ENCODE measurements at regions not wholly inside any gene's neighbourhood (a gene's known extent, or its start where the extent isn't known, plus 50 kb on each side); places are given as distances from the start of the nearest gene placed in this dataset.
A peak's percentile ranks its signal among the peaks of the same experiment; 100 is the strongest.

DNA sequence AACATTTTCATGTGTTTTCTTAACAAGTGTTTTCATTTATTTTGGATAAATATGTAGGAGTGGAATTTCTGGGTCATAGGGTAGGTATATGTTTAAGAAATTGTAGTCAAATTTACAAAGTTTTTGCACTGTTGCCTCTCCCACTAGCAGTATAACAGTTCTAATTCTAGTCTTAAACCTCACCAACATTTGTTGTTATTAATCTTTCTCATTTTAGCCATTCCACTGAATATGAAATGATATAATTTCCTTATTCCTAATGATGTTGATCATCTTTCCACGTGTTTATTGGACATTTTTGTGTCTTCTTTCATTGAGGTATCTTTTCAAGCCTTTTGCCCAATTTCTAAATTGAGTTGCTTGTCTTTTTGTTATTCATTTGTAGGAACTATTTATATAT is 62.0 kb downstream of the C11orf91 start:
- POLR2A ChIA-PET (ENCODE audit: low non-redundant PET), result no interaction called here
- H3K27ac ChIP-seq, result no peak overlapping the region
- CTCF ChIA-PET, result no interaction called here
- TF ChIP-seq, protein P1, sequence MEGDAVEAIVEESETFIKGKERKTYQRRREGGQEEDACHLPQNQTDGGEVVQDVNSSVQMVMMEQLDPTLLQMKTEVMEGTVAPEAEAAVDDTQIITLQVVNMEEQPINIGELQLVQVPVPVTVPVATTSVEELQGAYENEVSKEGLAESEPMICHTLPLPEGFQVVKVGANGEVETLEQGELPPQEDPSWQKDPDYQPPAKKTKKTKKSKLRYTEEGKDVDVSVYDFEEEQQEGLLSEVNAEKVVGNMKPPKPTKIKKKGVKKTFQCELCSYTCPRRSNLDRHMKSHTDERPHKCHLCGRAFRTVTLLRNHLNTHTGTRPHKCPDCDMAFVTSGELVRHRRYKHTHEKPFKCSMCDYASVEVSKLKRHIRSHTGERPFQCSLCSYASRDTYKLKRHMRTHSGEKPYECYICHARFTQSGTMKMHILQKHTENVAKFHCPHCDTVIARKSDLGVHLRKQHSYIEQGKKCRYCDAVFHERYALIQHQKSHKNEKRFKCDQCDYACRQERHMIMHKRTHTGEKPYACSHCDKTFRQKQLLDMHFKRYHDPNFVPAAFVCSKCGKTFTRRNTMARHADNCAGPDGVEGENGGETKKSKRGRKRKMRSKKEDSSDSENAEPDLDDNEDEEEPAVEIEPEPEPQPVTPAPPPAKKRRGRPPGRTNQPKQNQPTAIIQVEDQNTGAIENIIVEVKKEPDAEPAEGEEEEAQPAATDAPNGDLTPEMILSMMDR (conservative IDR thresholded peaks at IDR 0.05; ENCODE audit: low read depth), result no peak
- DNase-seq (ENCODE audit: low spot score), result no peak

DNA sequence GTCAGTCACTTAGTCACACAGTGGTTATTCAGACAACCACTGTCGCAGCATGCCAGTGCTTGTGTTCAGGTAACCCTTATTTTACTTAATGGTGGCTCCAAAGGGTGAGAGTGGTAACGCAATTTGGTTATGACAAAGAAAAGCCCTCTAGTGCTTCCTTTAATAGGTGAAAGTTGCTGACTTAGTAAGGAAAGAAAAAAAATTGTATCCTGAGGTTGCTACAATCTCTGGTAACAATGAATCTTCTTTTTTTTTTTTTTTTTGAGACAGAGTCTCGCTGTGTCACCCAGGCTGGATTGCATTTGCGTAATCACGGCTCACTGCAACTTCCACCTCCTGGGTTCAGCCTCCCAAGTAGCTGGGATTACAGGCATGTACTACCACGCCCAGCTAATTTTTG is 64.5 kb downstream of the C11orf91 start:
- ChIA-PET CTCF (interaction anchor here (0.7 kb wide), 1 partner anchor 107 kb away, joined by 7 read pairs; no protein-coding TSS in a partner anchor), POLR2A (ENCODE audit: low non-redundant PET) (no interaction called here)
- TF ChIP-seq, protein P1 (conservative IDR thresholded peaks at IDR 0.05; ENCODE audit: low read depth), result no peak
- DNase-seq (ENCODE audit: low spot score), result no peak
- peak overlapping the region; percentile 72 for H3K27ac ChIP-seq

DNA sequence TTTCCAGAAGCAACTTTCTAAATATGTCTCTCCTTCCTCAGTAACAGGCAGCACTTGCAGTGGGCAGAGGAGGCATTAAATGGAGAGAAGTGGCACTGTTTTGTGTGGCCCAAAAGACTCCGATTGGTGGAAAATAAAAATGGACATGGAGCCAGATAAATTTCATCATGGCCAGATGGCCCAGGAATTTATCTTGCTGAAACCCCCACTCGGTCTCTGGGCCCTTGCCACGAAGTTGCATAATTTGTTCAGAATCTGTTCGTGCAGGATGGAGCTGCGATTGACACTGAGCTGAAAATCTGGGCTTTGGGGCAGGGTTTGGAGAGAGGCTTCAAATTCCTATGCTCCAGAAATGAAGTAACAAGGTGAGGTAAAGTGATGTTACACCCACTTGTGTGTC is 65.5 kb downstream of the C11orf91 start:
- TF ChIP-seq, protein P1 (conservative IDR thresholded peaks at IDR 0.05; ENCODE audit: low read depth), result no peak
- H3K27ac ChIP-seq, result peak overlapping the region; percentile 93
- no peak for DNase-seq (ENCODE audit: low spot score)
- ChIA-PET POLR2A (ENCODE audit: low non-redundant PET) (no interaction called here), CTCF (interaction anchor here (1.0 kb wide), 1 partner anchor 156 kb away, joined by 3 read pairs; no protein-coding TSS in a partner anchor)

DNA sequence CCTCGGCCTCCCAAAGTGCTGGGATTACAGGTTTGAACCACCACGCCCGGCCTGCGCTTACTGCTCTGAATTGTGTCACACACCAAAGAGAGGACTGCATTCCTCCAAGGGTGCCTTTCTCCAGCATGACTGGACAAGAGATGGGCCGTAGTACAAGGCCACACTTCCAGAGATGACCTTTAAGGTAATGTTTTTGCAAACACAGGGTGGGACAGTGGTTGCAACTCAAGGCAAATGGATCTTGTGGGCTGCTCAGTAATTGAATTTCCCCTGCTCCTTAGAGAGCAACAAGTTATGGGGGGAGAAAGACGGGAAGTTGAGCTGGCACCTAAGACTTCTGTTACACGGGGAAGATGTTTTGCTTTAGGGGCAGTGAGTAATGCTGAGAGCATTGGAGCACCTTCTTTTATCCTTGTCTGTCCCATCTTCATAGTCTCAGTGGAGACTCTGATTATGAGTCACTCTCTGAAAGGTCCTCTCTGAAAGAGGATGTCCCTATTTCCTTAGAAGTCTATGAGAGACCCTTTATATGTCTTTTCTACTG is 66.3 kb downstream of the C11orf91 start:
- peak; percentile 59 for DNase-seq (ENCODE audit: low spot score)
- ChIA-PET POLR2A (ENCODE audit: low non-redundant PET) (no interaction called here), CTCF (no interaction called here)
- peak overlapping the region; percentile 93 for H3K27ac ChIP-seq
- TF ChIP-seq, protein P1 (conservative IDR thresholded peaks at IDR 0.05; ENCODE audit: low read depth), result no peak

DNA sequence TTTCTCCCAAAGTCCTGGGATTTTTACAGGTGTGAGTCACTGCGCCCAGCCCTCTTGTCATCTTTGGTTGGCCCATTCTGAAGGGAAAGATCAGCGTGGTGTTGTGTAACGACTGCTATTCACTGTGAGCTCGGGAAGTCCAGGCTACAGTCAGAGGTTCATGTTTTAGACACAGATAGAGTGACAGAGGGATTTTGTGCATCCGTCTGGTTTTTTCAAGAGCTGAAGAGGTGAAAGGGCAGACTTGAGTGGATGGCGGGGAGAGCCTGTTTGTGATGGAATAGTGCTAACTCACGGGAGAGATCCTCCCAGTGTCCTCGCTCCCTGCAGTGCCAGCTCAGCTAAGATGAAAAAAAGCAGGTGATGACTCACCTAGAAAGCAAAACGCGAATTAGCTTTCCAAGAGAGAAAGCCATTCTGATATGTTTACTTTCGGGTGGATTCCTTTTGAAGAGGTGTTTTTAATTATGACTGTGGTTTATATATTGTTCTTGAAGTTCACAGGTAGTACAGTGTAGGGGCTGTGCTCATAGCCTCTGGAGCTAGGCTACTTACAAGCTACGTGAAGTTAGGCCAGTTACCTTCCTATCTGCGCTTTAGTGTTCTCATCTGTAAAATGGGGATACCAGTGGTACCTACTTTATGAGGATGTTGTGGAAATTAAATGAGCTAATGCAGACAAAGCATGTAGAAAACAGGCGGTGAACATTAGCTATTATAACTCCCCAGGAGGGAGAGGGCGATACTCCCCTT is 67.2 kb downstream of the C11orf91 start:
- H3K27ac ChIP-seq, result peak overlapping the region; percentile 93
- CTCF ChIA-PET, result interaction anchor here (0.7 kb wide), 1 partner anchor 407 kb away, joined by 4 read pairs; no protein-coding TSS in a partner anchor

DNA sequence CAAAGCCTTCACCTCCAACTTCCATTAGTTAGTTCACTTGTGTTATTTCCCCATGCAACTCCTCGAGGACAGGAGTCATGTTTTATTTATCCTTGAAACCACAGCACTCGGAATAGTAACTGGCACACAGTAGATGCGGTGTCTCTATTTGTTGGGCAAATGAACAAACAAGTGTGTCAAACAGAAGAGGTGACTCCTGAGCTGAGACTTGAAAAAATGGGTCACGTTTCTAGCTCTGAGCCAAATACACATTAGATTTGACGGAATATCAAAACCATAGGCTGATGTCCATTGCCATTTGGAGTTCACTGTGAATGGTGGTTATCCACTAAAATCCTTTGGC is 68.9 kb downstream of the C11orf91 start:
- ChIA-PET POLR2A (ENCODE audit: low non-redundant PET) (no interaction called here), CTCF (no interaction called here)
- TF ChIP-seq, protein P1 (conservative IDR thresholded peaks at IDR 0.05; ENCODE audit: low read depth), result no peak
- no peak overlapping the region for H3K27ac ChIP-seq
- DNase-seq (ENCODE audit: low spot score), result no peak

More for the DNA sequence above, 67.2 kb downstream of the C11orf91 start:
- TF ChIP-seq, protein P1 (conservative IDR thresholded peaks at IDR 0.05; ENCODE audit: low read depth), result no peak
- peak; percentile 85 for DNase-seq (ENCODE audit: low spot score)
- POLR2A ChIA-PET (ENCODE audit: low non-redundant PET), result no interaction called here
